Stomach (tissue), 8 donors: ENCODE measurements at regions not wholly inside any gene's neighbourhood (a gene's known extent, or its start where the extent isn't known, plus 50 kb on each side); places are given as distances from the start of the nearest gene placed in this dataset.

ENCODE experiments used
- DNase-seq, 2 donors: peaks; one replicate each; pipeline versions ENCODE4 v3.0.0 to v3.0.0-alpha.2; 2013 to 2019
- H3K27ac ChIP-seq, 5 donors: fragments of 200-600 bp in 4 of 5; sonication (generic) in 4 of 5; one replicate each; pipeline ENCODE4 v1.5.1; 2013 to 2019; ENCODE audit warnings: mild to moderate bottlenecking in 1 of 5, moderate library complexity in 1 of 5
- H3K27me3 ChIP-seq, 3 donors: fragments of 200-600 bp; sonication (generic); one replicate each; pipeline ENCODE4 v1.5.1; 2017 to 2019; ENCODE audit warnings: mixed run types in 1 of 3
- H3K36me3 ChIP-seq, 4 donors: fragments of 200-600 bp; sonication (generic); 1 replicate in 3 of 4; 2 replicates in 1 of 4; pipeline ENCODE4 v1.5.1; 2016 to 2019
- H3K4me1 ChIP-seq, 4 donors: fragments of 200-600 bp; sonication (generic); one replicate each; pipeline ENCODE4 v1.5.1; 2016 to 2019
- H3K4me3 ChIP-seq, 4 donors: fragments of 200-600 bp; sonication (generic) in 3 of 4; one replicate each; pipeline ENCODE4 v1.5.1; 2016 to 2019; ENCODE audit warnings: mild to moderate bottlenecking in 1 of 4
- H3K9me3 ChIP-seq, 4 donors: fragments of 200-600 bp; sonication (generic); one replicate each; pipeline ENCODE4 v1.5.1; 2016 to 2019
- CTCF ChIP-seq, 7 experiments: fragments of 450-650 bp in 4 of 7; fragments of 200-600 bp in 3 of 7; sonication (generic) in 3 of 7; IDR thresholded peaks; one replicate each; pipeline ENCODE4 v1.5.1; 2016 to 2019; ENCODE audit warnings: antibody characterized with exemption in 7 of 7, control low read depth in 2 of 7, mild to moderate bottlenecking in 1 of 7
- EP300 ChIP-seq: sonication (generic); formaldehyde crosslinking; IDR thresholded peaks from one replicate; pipeline ENCODE4 v1.6.1; 2017; ENCODE audit warnings: antibody characterized with exemption
- POLR2A ChIP-seq, 4 donors: fragments of 450-650 bp; IDR thresholded peaks; one replicate each; pipeline ENCODE4 v1.6.1; 2016; ENCODE audit warnings: antibody characterized with exemption in 4 of 4, control low read depth in 2 of 4, mild to moderate bottlenecking in 1 of 4, moderate library complexity in 1 of 4
- POLR2AphosphoS5 ChIP-seq, 3 donors: sonication (generic); formaldehyde crosslinking; IDR thresholded peaks; one replicate each; pipeline ENCODE4 v1.6.1; 2016; ENCODE audit warnings: antibody characterized with exemption in 3 of 3
- WGBS, 5 donors: extraction: QIAGEN DNeasy Blood & Tissue Kit in 3 of 5; methylation state at CpG; one replicate each; pipeline versions ENCODE4 v1.1.5 to v1.1.7; 2013 to 2018; 5-methylcytosine and 5-hydroxymethylcytosine counted together
- intact Hi-C: fragments of 100-400 bp; cut with DNase I; formaldehyde crosslinking; loops from one replicate; pipeline ENCODE4 v1.15.1; 2023; ENCODE audit warnings: low total_unique reads
- donor health status: healthy with polysubstance abuse.
- donor health status: Bipolar disorder and iron deficiency.
- donor health status: healthy.

- no peak for DNase-seq
- Histone ChIP-seq H3K4me3 (no peak overlapping the region), H3K36me3 (no peaks in the 10 kb centered on the region), H3K9me3 (no peaks in the 10 kb centered on the region), H3K27ac (no peak overlapping the region), H3K4me1 (no peaks in the 10 kb centered on the region), H3K27me3 (no peaks in the 10 kb centered on the region)
- intact Hi-C loops = no loop called here
- TF ChIP-seq POLR2A (IDR thresholded peaks at IDR 0.05) (no peak), POLR2AphosphoS5 (IDR thresholded peaks at IDR 0.05) (no peak), EP300 (no peak), CTCF (IDR thresholded peaks at IDR 0.05) (no peak)
- WGBS, 5 donors = 82 to 86% (median 86%) methylated on average over 3 of the region's 3 CpGs
Measured at GRCh38 chr18:69152436-69152835, 248.3 kb upstream of the DOK6 start.

GRCh38 chr18:69157906-69158305 is 242.8 kb upstream of the DOK6 start:
- no peak for DNase-seq
- no peaks in the 10 kb centered on the region for H3K9me3 ChIP-seq
- no peaks in the 10 kb centered on the region for H3K27me3 ChIP-seq
- H3K36me3 ChIP-seq = no peaks in the 10 kb centered on the region
- no peak overlapping the region for H3K4me3 ChIP-seq
- TF ChIP-seq CTCF (IDR thresholded peaks at IDR 0.05) (no peak), POLR2AphosphoS5 (IDR thresholded peaks at IDR 0.05) (no peak), EP300 (no peak), POLR2A (IDR thresholded peaks at IDR 0.05) (no peak)
- intact Hi-C loops = no loop called here
- no peaks in the 10 kb centered on the region for H3K4me1 ChIP-seq
- WGBS, 5 donors = 90 to 93% (median 93%) methylated on average over 10 of the region's 10 CpGs
- H3K27ac ChIP-seq = no peak overlapping the region

GRCh38 chr18:69158944-69159343 is 241.7 kb upstream of the DOK6 start:
- H3K27me3 ChIP-seq = no peaks in the 10 kb centered on the region
- H3K27ac ChIP-seq = no peak overlapping the region
- intact Hi-C loops = no loop called here
- no peaks in the 10 kb centered on the region for H3K36me3 ChIP-seq
- no peak for TF ChIP-seq EP300
- TF ChIP-seq CTCF (IDR thresholded peaks at IDR 0.05) = no peak
- no peak for TF ChIP-seq POLR2AphosphoS5 (IDR thresholded peaks at IDR 0.05)
- TF ChIP-seq POLR2A (IDR thresholded peaks at IDR 0.05) = no peak
- DNase-seq = no peak
- H3K9me3 ChIP-seq = no peaks in the 10 kb centered on the region
- no peaks in the 10 kb centered on the region for H3K4me1 ChIP-seq
- 66 to 77% (median 68%) methylated on average over 6 of the region's 6 CpGs for WGBS, 5 donors
- no peak overlapping the region for H3K4me3 ChIP-seq

- no peak overlapping the region for H3K27ac ChIP-seq
- TF ChIP-seq EP300 = no peak
- no peak for TF ChIP-seq POLR2A (IDR thresholded peaks at IDR 0.05)
- no peak for TF ChIP-seq CTCF (IDR thresholded peaks at IDR 0.05)
- no peak for TF ChIP-seq POLR2AphosphoS5 (IDR thresholded peaks at IDR 0.05)
- no peaks in the 10 kb centered on the region for H3K9me3 ChIP-seq
- H3K4me3 ChIP-seq = no peak overlapping the region
- DNase-seq = no peak
- H3K36me3 ChIP-seq = no peaks in the 10 kb centered on the region
- no peaks in the 10 kb centered on the region for H3K27me3 ChIP-seq
- intact Hi-C loops = no loop called here
- 43 to 56% (median 44%) methylated on average over 9 of the region's 9 CpGs for WGBS, 5 donors
- H3K4me1 ChIP-seq = no peaks in the 10 kb centered on the region
Measured at GRCh38 chr18:69161383-69162028, 239.2 kb upstream of the DOK6 start.
